ENCODE measurements at regions not wholly inside any gene's neighbourhood (a gene's known extent, or its start where the extent isn't known, plus 50 kb on each side); places are given as distances from the start of the nearest gene placed in this dataset.

DNA sequence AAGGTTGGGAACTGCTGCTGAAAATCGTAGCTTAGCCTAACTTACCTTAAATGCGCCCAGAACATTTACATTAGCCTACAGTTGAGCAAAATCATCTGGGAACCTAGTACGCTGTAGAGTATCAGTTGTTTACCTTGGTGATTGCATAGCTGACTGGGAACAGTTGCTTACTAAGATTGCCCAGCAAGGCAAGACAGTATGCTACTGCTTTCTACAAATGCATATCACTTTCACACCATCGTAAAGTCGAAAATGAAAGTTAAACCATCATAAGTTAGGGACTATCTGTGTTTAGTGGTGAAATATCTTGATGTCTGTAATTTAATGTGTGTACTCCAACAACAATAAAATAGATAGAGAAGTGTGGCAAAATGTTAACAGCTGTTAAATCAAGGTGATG lies 1670.6 kb upstream of the PCDH20 start:
- no peaks in the 10 kb centered on the region for H3K36me3 ChIP-seq (ENCODE audit: low read length)
- H3K79me2 ChIP-seq (ENCODE audit: insufficient read depth, low read length) = no peaks in the 10 kb centered on the region
- H3F3A ChIP-seq (ENCODE audit: insufficient read depth) = no peaks in the 10 kb centered on the region
- no peak overlapping the region for H3K9ac ChIP-seq (ENCODE audit: low read length)
- H3K9me2 ChIP-seq (replicated peaks; ENCODE audit: insufficient read depth, low read length) = no peaks in the 10 kb centered on the region
- H4K20me1 ChIP-seq (ENCODE audit: low read depth, low read length) = no peaks in the 10 kb centered on the region
- no peak overlapping the region for H3K4me2 ChIP-seq (ENCODE audit: low read depth, low read length, poor library complexity, severe bottlenecking)
- TF ChIP-seq, protein P1, sequence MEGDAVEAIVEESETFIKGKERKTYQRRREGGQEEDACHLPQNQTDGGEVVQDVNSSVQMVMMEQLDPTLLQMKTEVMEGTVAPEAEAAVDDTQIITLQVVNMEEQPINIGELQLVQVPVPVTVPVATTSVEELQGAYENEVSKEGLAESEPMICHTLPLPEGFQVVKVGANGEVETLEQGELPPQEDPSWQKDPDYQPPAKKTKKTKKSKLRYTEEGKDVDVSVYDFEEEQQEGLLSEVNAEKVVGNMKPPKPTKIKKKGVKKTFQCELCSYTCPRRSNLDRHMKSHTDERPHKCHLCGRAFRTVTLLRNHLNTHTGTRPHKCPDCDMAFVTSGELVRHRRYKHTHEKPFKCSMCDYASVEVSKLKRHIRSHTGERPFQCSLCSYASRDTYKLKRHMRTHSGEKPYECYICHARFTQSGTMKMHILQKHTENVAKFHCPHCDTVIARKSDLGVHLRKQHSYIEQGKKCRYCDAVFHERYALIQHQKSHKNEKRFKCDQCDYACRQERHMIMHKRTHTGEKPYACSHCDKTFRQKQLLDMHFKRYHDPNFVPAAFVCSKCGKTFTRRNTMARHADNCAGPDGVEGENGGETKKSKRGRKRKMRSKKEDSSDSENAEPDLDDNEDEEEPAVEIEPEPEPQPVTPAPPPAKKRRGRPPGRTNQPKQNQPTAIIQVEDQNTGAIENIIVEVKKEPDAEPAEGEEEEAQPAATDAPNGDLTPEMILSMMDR (IDR thresholded peaks at IDR 0.05; ENCODE audit: insufficient read depth, low read length, poor library complexity, severe bottlenecking) = no peak
- no peak for TF ChIP-seq EZH2phosphoT487 (conservative IDR thresholded peaks at IDR 0.05; ENCODE audit: low read length)
- no peak overlapping the region for H2AFZ ChIP-seq (ENCODE audit: low read depth, low read length, severe bottlenecking)
- H3K27me3 ChIP-seq (ENCODE audit: low read length) = no peaks in the 10 kb centered on the region
- no peak overlapping the region for H3K27ac ChIP-seq (ENCODE audit: low read depth, low read length)
- no peak overlapping the region for H3K4me3 ChIP-seq (ENCODE audit: insufficient read depth, low read length, poor library complexity, severe bottlenecking)
- H3K9me3 ChIP-seq (ENCODE audit: insufficient read depth, low read length) = 0 out of 2 replicates have a peak, but pooled peaks cover 3% of the 10 kb centered on the region

DNA sequence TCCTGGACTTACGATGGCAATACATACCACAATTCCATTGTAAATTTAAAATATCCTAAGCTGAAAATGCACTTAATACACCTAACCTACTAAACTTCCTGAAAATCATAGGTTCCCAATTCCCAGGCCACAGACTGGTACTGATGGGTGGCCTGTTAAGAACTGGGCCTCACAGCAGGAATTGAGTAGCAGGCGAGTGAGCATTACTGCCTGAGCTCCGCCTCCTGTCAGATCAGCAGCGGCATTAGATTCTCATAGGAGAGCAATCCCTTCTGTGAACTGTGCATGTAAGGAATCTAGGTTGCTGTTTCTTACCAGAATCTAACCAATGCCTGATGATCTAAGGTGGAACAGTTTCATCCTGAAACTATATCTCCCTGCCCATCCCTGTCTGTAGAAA lies 1670.2 kb upstream of the PCDH20 start:
- H3K36me3 ChIP-seq (ENCODE audit: low read length) = no peaks in the 10 kb centered on the region
- H3K27me3 ChIP-seq (ENCODE audit: low read length) = no peaks in the 10 kb centered on the region
- H3K27ac ChIP-seq (ENCODE audit: low read depth, low read length) = no peak overlapping the region
- no peaks in the 10 kb centered on the region for H3K79me2 ChIP-seq (ENCODE audit: insufficient read depth, low read length)
- no peaks in the 10 kb centered on the region for H3K9me2 ChIP-seq (replicated peaks; ENCODE audit: insufficient read depth, low read length)
- no peak overlapping the region for H3K4me3 ChIP-seq (ENCODE audit: insufficient read depth, low read length, poor library complexity, severe bottlenecking)
- no peak overlapping the region for H3K9ac ChIP-seq (ENCODE audit: low read length)
- 0 out of 2 replicates have a peak, but pooled peaks cover 6% of the 10 kb centered on the region for H3K9me3 ChIP-seq (ENCODE audit: insufficient read depth, low read length)
- no peaks in the 10 kb centered on the region for H4K20me1 ChIP-seq (ENCODE audit: low read depth, low read length)
- no peak overlapping the region for H2AFZ ChIP-seq (ENCODE audit: low read depth, low read length, severe bottlenecking)
- TF ChIP-seq, protein P1 (IDR thresholded peaks at IDR 0.05; ENCODE audit: insufficient read depth, low read length, poor library complexity, severe bottlenecking) = no peak
- no peak for TF ChIP-seq EZH2phosphoT487 (conservative IDR thresholded peaks at IDR 0.05; ENCODE audit: low read length)
- H3K4me2 ChIP-seq (ENCODE audit: low read depth, low read length, poor library complexity, severe bottlenecking) = no peak overlapping the region
- H3F3A ChIP-seq (ENCODE audit: insufficient read depth) = no peaks in the 10 kb centered on the region

DNA sequence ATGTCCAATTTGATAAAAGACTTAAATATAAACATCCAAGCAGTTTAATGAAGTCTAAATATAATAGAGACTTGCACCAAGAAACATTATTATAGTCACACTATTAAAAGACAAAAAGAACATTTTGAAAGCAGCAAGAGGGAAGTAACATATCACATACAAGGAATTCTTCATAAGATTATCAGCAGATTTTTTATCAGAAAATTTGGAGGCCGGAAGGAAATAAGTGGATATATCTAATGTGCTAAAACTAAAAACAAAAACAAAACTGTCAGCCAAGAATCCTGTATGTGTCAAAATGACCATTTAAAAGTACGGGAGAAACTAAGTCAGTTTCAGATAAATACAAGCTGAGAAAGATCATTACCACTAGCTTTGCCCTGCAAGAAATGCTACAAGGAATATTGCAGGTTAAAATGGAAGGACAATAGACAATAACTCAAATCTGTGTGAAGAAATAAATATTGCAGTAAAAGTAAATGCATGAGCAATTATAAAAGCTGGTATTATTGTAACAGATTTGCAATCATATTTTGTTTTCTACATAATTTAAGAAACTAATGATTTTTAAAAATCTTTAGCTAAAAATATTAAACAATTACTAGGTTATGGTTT lies 1665.9 kb upstream of the PCDH20 start:
- Histone ChIP-seq H3K36me3 (ENCODE audit: low read length) (no peaks in the 10 kb centered on the region), H3F3A (ENCODE audit: insufficient read depth) (no peaks in the 10 kb centered on the region), H3K9me3 (ENCODE audit: insufficient read depth, low read length) (peaks cover 11% of the 10 kb centered on the region; the same call in 1 of the 2 replicates), H4K20me1 (ENCODE audit: low read depth, low read length) (no peaks in the 10 kb centered on the region), H3K9ac (ENCODE audit: low read length) (no peak overlapping the region), H3K4me2 (ENCODE audit: low read depth, low read length, poor library complexity, severe bottlenecking) (no peak overlapping the region), H3K4me3 (ENCODE audit: insufficient read depth, low read length, poor library complexity, severe bottlenecking) (no peak overlapping the region), H3K9me2 (replicated peaks; ENCODE audit: insufficient read depth, low read length) (no peaks in the 10 kb centered on the region), H2AFZ (ENCODE audit: low read depth, low read length, severe bottlenecking) (no peak overlapping the region), H3K27ac (ENCODE audit: low read depth, low read length) (no peak overlapping the region), H3K27me3 (ENCODE audit: low read length) (no peaks in the 10 kb centered on the region), H3K79me2 (ENCODE audit: insufficient read depth, low read length) (no peaks in the 10 kb centered on the region)
- TF ChIP-seq EZH2phosphoT487 (conservative IDR thresholded peaks at IDR 0.05; ENCODE audit: low read length) = no peak
- TF ChIP-seq, protein P1 (IDR thresholded peaks at IDR 0.05; ENCODE audit: insufficient read depth, low read length, poor library complexity, severe bottlenecking) = no peak

All from SU-DHL-6 (cell line).